Activated T-cell treated with anti-CD3 and anti-CD28 coated beads, Interleukin-2, amount 50 U/mL, for 72 hours (primary cell): ENCODE measurements at regions not wholly inside any gene's neighbourhood (a gene's known extent, or its start where the extent isn't known, plus 50 kb on each side); places are given as distances from the start of the nearest gene placed in this dataset.
"Not testable (repeated sequence)": the region's sequence is repeated elsewhere in the genome, so short reads cannot be mapped to it uniquely, and the experiment has no call there.

ENCODE experiments used
- ATAC-seq, 2 donors: fragments of 150-1000 bp; cut with Tn5 transposase; replicated peaks in 1 of 2; 2 replicates each; pipeline ENCODE4 v1.10.0; 2021; ENCODE audit warnings: moderate library complexity in 2 of 2, mild to moderate bottlenecking in 1 of 2
- DNase-seq, 2 donors: peaks; one replicate each; pipeline ENCODE4 v3.0.0; 2021 to 2022; ENCODE audit warnings: mixed read lengths in 1 of 2
- H3K27ac Mint-ChIP-seq: one replicate; pipeline ENCODE4 v1.8.0; 2022; ENCODE audit warnings: mild to moderate bottlenecking, moderate library complexity, mixed read lengths
- H3K27me3 Mint-ChIP-seq: one replicate; pipeline ENCODE4 v1.8.0; 2022; ENCODE audit warnings: low read depth, mixed read lengths
- H3K36me3 Mint-ChIP-seq, 2 donors: one replicate each; pipeline ENCODE4 v1.8.0; 2022; ENCODE audit warnings: mixed read lengths in 2 of 2, mild to moderate bottlenecking in 1 of 2; ENCODE audit not compliant: insufficient read depth in 2 of 2
- H3K4me1 Mint-ChIP-seq: one replicate; pipeline ENCODE4 v1.8.0; 2022; ENCODE audit warnings: low read depth, mixed read lengths
- H3K4me3 Mint-ChIP-seq, 2 donors: one replicate each; pipeline ENCODE4 v1.8.0; 2022; ENCODE audit warnings: mild to moderate bottlenecking in 2 of 2, mixed read lengths in 2 of 2, moderate library complexity in 2 of 2
- H3K9me3 Mint-ChIP-seq, 2 donors: one replicate each; pipeline ENCODE4 v1.8.0; 2022; ENCODE audit warnings: mixed read lengths in 2 of 2

DNA sequence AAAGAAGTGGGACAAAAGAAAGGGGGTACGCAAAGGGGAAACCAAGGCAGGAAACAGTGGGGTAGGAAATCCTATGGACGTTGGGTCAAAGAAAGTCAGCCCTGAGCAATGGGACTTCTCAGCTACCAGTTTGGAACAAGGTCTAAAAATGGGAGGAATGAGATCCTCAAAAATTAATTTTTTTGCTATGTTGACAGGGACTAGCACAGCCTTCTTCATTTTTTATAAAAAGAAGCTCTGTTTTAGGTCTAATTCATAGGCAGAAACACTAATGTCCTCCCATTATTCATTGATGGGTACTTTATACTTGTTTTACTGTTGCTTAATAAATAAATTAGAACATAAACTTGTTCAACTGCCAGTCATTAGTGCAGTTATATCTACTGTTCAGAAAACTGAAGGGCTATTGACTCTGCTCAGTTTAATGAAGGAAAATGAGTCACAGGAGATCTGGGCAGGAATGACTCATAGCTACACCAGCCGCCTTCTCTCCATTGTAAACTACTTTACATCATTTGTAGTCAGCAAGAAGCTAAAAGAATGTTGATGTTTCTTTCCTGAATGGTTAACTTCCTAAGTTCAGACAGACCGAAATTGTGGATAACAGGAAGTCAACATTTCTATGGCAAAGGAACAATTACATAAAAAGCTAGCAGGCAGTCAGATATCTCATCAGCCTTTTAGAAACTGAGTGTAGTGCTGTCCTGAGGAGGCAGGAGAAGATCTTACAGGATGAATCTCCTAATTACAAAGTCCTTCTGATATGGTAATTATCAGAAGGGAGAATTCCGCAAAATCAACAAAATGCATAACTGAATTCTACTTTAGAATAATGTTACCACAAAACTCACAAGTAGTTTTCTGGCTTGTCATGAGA lies 356.4 kb upstream of the PKN2 start:
- H3K27ac Mint-ChIP-seq = no peak overlapping the region
- no peak for DNase-seq
- no peaks in the 10 kb centered on the region for H3K36me3 Mint-ChIP-seq
- no peaks in the 10 kb centered on the region for H3K4me1 Mint-ChIP-seq
- no peak overlapping the region for H3K4me3 Mint-ChIP-seq
- peak; percentile 44 to 60 for ATAC-seq
- H3K27me3 Mint-ChIP-seq = no peaks in the 10 kb centered on the region
- peaks cover 0 to 1% of the 10 kb centered on the region in 2 donors for H3K9me3 Mint-ChIP-seq

DNA sequence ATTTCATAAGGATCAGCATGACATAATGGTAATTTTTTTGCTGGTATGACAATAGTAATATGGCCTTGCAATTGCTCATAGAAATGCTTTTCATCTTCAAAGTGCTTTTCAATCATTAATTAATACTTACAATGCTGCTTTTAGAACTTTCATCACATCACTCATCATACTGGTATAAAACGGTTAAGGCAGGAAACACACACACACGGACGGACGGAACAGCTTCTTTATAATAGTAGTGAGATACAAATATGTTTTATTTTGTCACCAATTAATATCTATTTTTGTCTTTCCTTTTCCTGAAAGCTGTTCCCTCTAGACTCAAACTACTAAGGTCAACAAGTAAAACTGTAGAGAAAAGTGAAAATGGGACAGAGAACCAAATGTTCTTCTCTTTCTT lies 353.9 kb upstream of the PKN2 start:
- H3K36me3 Mint-ChIP-seq = no peaks in the 10 kb centered on the region

GRCh38 chr1:88333086-88333695 lies 350.9 kb upstream of the PKN2 start:
- Mint-ChIP-seq H3K9me3 (no peaks in the 10 kb centered on the region), H3K27me3 (no peaks in the 10 kb centered on the region), H3K27ac (no peak overlapping the region), H3K4me1 (no peaks in the 10 kb centered on the region), H3K4me3 (no peak overlapping the region), H3K36me3 (no peaks in the 10 kb centered on the region)
- no peak for DNase-seq
- ATAC-seq = no peak

More for the DNA sequence above, 353.9 kb upstream of the PKN2 start:
- no peaks in the 10 kb centered on the region for H3K27me3 Mint-ChIP-seq
- DNase-seq (no peak), ATAC-seq (no peak)
- H3K9me3 Mint-ChIP-seq = no peaks in the 10 kb centered on the region
- H3K4me3 Mint-ChIP-seq = no peak overlapping the region
- H3K4me1 Mint-ChIP-seq = no peaks in the 10 kb centered on the region
- no peak overlapping the region for H3K27ac Mint-ChIP-seq

DNA sequence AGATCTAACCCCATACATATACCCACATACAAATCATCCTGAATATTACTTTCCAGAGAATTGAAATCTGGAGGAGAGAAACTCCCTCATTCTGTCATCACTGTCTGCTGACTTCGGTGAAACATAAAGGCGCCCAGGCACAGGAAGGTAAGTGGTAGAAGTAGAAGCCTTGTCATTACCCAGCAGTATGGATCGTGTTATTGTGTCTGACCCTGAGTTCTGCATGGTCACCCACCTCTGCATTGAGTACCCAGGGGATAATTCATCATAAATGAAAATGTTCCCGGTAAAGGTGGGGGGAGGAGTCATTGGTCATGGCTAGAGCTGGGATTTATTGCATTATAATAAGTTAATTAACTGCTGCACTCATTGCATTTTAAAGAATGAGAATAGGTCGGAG lies 342.6 kb upstream of the PKN2 start:
- Mint-ChIP-seq H3K9me3 (peaks cover 1 to 2% of the 10 kb centered on the region in 2 donors), H3K27ac (no peak overlapping the region), H3K36me3 (no peaks in the 10 kb centered on the region), H3K27me3 (no peaks in the 10 kb centered on the region), H3K4me3 (no peak overlapping the region), H3K4me1 (no peaks in the 10 kb centered on the region)
- ATAC-seq (no peak), DNase-seq (no peak)

DNA sequence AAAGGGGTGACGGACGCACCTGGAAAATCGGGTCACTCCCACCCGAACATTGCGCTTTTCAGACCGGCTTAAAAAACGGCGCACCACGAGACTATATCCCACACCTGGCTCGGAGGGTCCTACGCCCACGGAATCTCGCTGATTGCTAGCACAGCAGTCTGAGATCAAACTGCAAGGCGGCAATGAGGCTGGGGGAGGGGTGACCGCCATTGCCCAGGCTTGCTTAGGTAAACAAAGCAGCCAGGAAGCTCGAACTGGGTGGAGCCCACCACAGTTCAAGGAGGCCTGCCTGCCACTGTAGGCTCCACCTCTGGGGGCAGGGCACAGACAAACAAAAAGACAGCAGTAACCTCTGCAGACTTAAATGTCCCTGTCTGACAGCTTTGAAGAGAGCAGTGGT lies 342.0 kb upstream of the PKN2 start:
- not testable (repeated sequence) for H3K36me3 Mint-ChIP-seq, H3K27me3 Mint-ChIP-seq, H3K27ac Mint-ChIP-seq, H3K4me1 Mint-ChIP-seq, H3K9me3 Mint-ChIP-seq, ATAC-seq, DNase-seq, H3K4me3 Mint-ChIP-seq

DNA sequence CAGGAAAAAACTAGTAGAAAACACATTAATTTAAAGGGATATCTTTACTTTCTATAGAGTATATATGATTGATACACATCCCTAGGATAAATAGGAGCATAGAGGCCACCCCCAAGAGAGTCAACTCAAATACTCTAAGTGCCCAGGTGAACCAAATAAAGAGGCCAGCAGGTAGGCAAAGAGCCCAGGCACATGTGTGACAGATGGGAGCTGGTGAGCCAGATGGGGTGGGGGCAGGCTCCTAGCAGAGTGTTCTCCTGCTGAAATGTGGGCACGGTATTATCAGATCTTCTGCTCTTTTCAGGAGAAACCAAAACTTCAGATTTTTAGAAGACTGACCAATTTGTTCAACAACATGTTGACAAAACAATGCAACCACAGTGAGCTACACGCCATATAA lies 333.4 kb upstream of the PKN2 start:
- Mint-ChIP-seq H3K27ac (no peak overlapping the region), H3K4me1 (no peaks in the 10 kb centered on the region), H3K4me3 (no peak overlapping the region), H3K9me3 (no peaks in the 10 kb centered on the region), H3K27me3 (no peaks in the 10 kb centered on the region), H3K36me3 (no peaks in the 10 kb centered on the region)
- ATAC-seq (no peak), DNase-seq (no peak)

- Mint-ChIP-seq H3K4me1 (no peaks in the 10 kb centered on the region), H3K36me3 (no peaks in the 10 kb centered on the region), H3K4me3 (no peak overlapping the region), H3K27ac (no peak overlapping the region), H3K27me3 (no peaks in the 10 kb centered on the region), H3K9me3 (no peaks in the 10 kb centered on the region)
- ATAC-seq (no peak), DNase-seq (no peak)
These were observed 332.1 kb upstream of the PKN2 start for GRCh38 chr1:88351960-88352359.

DNA sequence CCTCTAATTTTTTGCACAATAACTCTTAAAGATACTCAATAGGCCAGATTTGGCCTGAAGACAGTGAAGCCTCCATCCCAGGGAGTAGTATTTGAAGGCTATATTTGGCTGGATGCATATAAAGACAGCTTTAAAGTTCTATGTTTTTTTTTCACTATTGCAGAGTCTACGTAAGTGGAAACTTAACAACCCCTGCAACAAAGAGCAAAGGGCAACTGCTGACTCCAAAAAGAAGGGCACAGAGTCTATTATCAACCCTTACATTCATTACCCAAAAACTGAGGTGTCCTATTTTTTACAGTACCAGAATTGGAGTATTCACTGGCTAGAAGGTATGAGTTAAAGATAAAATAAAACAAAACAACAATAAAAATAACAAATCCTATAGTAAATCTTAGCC lies 329.8 kb upstream of the PKN2 start:
- H3K36me3 Mint-ChIP-seq = no peaks in the 10 kb centered on the region
- DNase-seq (no peak), ATAC-seq (no peak)
- H3K27ac Mint-ChIP-seq = no peak overlapping the region
- H3K4me3 Mint-ChIP-seq = no peak overlapping the region
- H3K9me3 Mint-ChIP-seq = no peaks in the 10 kb centered on the region
- no peaks in the 10 kb centered on the region for H3K4me1 Mint-ChIP-seq
- H3K27me3 Mint-ChIP-seq = no peaks in the 10 kb centered on the region

GRCh38 chr1:88357729-88358128 lies 326.3 kb upstream of the PKN2 start:
- H3K27ac Mint-ChIP-seq = peak overlapping the region; percentile 53
- H3K27me3 Mint-ChIP-seq = no peaks in the 10 kb centered on the region
- H3K9me3 Mint-ChIP-seq = peaks cover 0 to 3% of the 10 kb centered on the region in 2 donors
- H3K4me3 Mint-ChIP-seq = no peak overlapping the region
- no peaks in the 10 kb centered on the region for H3K36me3 Mint-ChIP-seq
- ATAC-seq (no peak), DNase-seq (no peak)
- H3K4me1 Mint-ChIP-seq = no peaks in the 10 kb centered on the region

DNA sequence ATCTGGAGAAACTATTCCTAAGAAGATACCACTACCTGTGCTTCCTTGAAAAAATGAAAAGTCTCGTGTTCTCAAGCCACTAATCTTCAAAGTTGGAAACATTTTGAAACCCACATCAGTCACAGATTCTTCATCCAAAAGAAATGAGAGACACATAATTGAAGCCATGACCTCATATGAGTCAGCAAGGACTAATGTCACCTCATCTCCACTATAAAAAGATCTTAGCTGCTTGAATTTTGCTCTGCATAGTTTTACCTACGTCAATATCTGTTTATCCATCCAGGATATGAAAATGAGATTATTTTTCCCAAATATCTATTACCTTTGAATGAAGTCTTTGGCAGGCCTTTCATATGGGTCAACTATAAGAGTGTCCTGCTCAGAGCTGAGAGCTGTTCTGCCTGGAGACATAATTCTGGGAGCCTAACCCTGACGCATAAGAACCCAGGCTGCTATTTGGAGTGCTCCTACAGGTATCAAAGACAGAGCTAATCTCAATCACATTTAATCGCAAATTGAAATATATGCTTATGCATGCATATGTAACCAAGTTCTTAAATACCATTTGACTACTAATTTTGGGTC lies 312.5 kb upstream of the PKN2 start:
- Mint-ChIP-seq H3K27me3 (peaks cover 10% of the 10 kb centered on the region), H3K4me3 (no peak overlapping the region), H3K9me3 (no peaks in the 10 kb centered on the region), H3K4me1 (no peaks in the 10 kb centered on the region), H3K27ac (no peak overlapping the region), H3K36me3 (no peaks in the 10 kb centered on the region)
- DNase-seq = no peak
- ATAC-seq = no peak

GRCh38 chr1:88375977-88376376 lies 308.1 kb upstream of the PKN2 start:
- no peak overlapping the region for H3K27ac Mint-ChIP-seq
- no peaks in the 10 kb centered on the region for H3K36me3 Mint-ChIP-seq
- no peaks in the 10 kb centered on the region for H3K9me3 Mint-ChIP-seq
- no peaks in the 10 kb centered on the region for H3K4me1 Mint-ChIP-seq
- no peak for DNase-seq
- no peak overlapping the region for H3K4me3 Mint-ChIP-seq
- peaks cover 10% of the 10 kb centered on the region for H3K27me3 Mint-ChIP-seq
- no peak for ATAC-seq

- no peaks in the 10 kb centered on the region for H3K9me3 Mint-ChIP-seq
- no peak for ATAC-seq
These were observed 307.7 kb upstream of the PKN2 start for GRCh38 chr1:88376421-88376820.

GRCh38 chr1:88378560-88378959 lies 305.5 kb upstream of the PKN2 start:
- H3K4me1 Mint-ChIP-seq = no peaks in the 10 kb centered on the region
- ATAC-seq (no peak), DNase-seq (no peak)
- no peak overlapping the region for H3K4me3 Mint-ChIP-seq
- H3K36me3 Mint-ChIP-seq = no peaks in the 10 kb centered on the region
- H3K27me3 Mint-ChIP-seq = peaks cover 10% of the 10 kb centered on the region
- H3K9me3 Mint-ChIP-seq = no peaks in the 10 kb centered on the region
- H3K27ac Mint-ChIP-seq = no peak overlapping the region

More at GRCh38 chr1:88376421-88376820, 307.7 kb upstream of the PKN2 start:
- no peak for DNase-seq
- peaks cover 10% of the 10 kb centered on the region for H3K27me3 Mint-ChIP-seq
- H3K27ac Mint-ChIP-seq = no peak overlapping the region
- H3K4me1 Mint-ChIP-seq = no peaks in the 10 kb centered on the region
- no peaks in the 10 kb centered on the region for H3K36me3 Mint-ChIP-seq
- H3K4me3 Mint-ChIP-seq = no peak overlapping the region
